GM23248 (cell line): ENCODE measurements at regions not wholly inside any gene's neighbourhood (a gene's known extent, or its start where the extent isn't known, plus 50 kb on each side); places are given as distances from the start of the nearest gene placed in this dataset.

Source experiments
- EZH2 ChIP-seq: fragments of 200-600 bp; sonication (generic); IDR thresholded peaks from 2 replicates; pipeline ENCODE4 v1.6.1; 2018; ENCODE audit warnings: antibody characterized with exemption, mild to moderate bottlenecking; ENCODE audit not compliant: insufficient read depth, poor library complexity, severe bottlenecking
- EZH2phosphoT487 ChIP-seq: fragments of 200-600 bp; sonication (generic); IDR thresholded peaks from 2 replicates; pipeline ENCODE4 v1.6.1; 2018; ENCODE audit warnings: antibody characterized with exemption, moderate library complexity, mild to moderate bottlenecking, low read depth; ENCODE audit not compliant: insufficient read depth

- no peak for TF ChIP-seq EZH2
- no peak for TF ChIP-seq EZH2phosphoT487
Observed at GRCh38 chr1:234866007-234866866, 256.3 kb upstream of the IRF2BP2 start.
